ENCODE measurements at regions not wholly inside any gene's neighbourhood (a gene's known extent, or its start where the extent isn't known, plus 50 kb on each side); places are given as distances from the start of the nearest gene placed in this dataset.

- TF ChIP-seq, protein P1, sequence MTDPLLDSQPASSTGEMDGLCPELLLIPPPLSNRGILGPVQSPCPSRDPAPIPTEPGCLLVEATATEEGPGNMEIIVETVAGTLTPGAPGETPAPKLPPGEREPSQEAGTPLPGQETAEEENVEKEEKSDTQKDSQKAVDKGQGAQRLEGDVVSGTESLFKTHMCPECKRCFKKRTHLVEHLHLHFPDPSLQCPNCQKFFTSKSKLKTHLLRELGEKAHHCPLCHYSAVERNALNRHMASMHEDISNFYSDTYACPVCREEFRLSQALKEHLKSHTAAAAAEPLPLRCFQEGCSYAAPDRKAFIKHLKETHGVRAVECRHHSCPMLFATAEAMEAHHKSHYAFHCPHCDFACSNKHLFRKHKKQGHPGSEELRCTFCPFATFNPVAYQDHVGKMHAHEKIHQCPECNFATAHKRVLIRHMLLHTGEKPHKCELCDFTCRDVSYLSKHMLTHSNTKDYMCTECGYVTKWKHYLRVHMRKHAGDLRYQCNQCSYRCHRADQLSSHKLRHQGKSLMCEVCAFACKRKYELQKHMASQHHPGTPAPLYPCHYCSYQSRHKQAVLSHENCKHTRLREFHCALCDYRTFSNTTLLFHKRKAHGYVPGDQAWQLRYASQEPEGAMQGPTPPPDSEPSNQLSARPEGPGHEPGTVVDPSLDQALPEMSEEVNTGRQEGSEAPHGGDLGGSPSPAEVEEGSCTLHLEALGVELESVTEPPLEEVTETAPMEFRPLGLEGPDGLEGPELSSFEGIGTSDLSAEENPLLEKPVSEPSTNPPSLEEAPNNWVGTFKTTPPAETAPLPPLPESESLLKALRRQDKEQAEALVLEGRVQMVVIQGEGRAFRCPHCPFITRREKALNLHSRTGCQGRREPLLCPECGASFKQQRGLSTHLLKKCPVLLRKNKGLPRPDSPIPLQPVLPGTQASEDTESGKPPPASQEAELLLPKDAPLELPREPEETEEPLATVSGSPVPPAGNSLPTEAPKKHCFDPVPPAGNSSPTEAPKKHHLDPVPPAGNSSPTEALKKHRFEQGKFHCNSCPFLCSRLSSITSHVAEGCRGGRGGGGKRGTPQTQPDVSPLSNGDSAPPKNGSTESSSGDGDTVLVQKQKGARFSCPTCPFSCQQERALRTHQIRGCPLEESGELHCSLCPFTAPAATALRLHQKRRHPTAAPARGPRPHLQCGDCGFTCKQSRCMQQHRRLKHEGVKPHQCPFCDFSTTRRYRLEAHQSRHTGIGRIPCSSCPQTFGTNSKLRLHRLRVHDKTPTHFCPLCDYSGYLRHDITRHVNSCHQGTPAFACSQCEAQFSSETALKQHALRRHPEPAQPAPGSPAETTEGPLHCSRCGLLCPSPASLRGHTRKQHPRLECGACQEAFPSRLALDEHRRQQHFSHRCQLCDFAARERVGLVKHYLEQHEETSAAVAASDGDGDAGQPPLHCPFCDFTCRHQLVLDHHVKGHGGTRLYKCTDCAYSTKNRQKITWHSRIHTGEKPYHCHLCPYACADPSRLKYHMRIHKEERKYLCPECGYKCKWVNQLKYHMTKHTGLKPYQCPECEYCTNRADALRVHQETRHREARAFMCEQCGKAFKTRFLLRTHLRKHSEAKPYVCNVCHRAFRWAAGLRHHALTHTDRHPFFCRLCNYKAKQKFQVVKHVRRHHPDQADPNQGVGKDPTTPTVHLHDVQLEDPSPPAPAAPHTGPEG (CRISPR knock-in tag; IDR thresholded peaks at IDR 0.05) = no peak
- TF ChIP-seq ZBTB8A (CRISPR knock-in tag; IDR thresholded peaks at IDR 0.05; ENCODE audit: borderline replicate concordance, low read depth) (no peak), TBX3 (IDR thresholded peaks at IDR 0.05; ENCODE audit: borderline replicate concordance) (no peak), U2AF2 (IDR thresholded peaks at IDR 0.05; ENCODE audit: low read depth, low read length) (no peak), RXRB (CRISPR knock-in tag; IDR thresholded peaks at IDR 0.05; ENCODE audit: borderline replicate concordance) (no peak), ZBTB10 (CRISPR knock-in tag; IDR thresholded peaks at IDR 0.05; ENCODE audit: borderline replicate concordance) (no peak), ARID5B (CRISPR knock-in tag; IDR thresholded peaks at IDR 0.05) (peak; percentile 61), ZBTB34 (CRISPR knock-in tag; IDR thresholded peaks at IDR 0.05) (no peak), GTF3A (CRISPR knock-in tag; conservative IDR thresholded peaks at IDR 0.05) (no peak), MAZ (IDR thresholded peaks at IDR 0.05; ENCODE audit: borderline replicate concordance, low read depth, low read length) (no peak), MAZ (CRISPR knock-in tag; IDR thresholded peaks at IDR 0.05; ENCODE audit: low read depth) (no peak)
- TF ChIP-seq, protein P2, sequence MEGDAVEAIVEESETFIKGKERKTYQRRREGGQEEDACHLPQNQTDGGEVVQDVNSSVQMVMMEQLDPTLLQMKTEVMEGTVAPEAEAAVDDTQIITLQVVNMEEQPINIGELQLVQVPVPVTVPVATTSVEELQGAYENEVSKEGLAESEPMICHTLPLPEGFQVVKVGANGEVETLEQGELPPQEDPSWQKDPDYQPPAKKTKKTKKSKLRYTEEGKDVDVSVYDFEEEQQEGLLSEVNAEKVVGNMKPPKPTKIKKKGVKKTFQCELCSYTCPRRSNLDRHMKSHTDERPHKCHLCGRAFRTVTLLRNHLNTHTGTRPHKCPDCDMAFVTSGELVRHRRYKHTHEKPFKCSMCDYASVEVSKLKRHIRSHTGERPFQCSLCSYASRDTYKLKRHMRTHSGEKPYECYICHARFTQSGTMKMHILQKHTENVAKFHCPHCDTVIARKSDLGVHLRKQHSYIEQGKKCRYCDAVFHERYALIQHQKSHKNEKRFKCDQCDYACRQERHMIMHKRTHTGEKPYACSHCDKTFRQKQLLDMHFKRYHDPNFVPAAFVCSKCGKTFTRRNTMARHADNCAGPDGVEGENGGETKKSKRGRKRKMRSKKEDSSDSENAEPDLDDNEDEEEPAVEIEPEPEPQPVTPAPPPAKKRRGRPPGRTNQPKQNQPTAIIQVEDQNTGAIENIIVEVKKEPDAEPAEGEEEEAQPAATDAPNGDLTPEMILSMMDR (CRISPR knock-in tag; IDR thresholded peaks at IDR 0.05) = no peak
Measured at GRCh38 chr14:37721976-37722659, 126.7 kb downstream of the TTC6 start (continued).
